Amygdala (tissue), 56 donors: ENCODE measurements at regions not wholly inside any gene's neighbourhood (a gene's known extent, or its start where the extent isn't known, plus 50 kb on each side); places are given as distances from the start of the nearest gene placed in this dataset.

ENCODE experiments used
- DNase-seq, 56 donors: peaks; one replicate each; lab custom pipeline; 2025; lab: John Stamatoyannopoulos, UW

- no peak for DNase-seq
Measured at GRCh38 chr20:52867305-52867704, 104.9 kb upstream of the TSHZ2 start.

DNA sequence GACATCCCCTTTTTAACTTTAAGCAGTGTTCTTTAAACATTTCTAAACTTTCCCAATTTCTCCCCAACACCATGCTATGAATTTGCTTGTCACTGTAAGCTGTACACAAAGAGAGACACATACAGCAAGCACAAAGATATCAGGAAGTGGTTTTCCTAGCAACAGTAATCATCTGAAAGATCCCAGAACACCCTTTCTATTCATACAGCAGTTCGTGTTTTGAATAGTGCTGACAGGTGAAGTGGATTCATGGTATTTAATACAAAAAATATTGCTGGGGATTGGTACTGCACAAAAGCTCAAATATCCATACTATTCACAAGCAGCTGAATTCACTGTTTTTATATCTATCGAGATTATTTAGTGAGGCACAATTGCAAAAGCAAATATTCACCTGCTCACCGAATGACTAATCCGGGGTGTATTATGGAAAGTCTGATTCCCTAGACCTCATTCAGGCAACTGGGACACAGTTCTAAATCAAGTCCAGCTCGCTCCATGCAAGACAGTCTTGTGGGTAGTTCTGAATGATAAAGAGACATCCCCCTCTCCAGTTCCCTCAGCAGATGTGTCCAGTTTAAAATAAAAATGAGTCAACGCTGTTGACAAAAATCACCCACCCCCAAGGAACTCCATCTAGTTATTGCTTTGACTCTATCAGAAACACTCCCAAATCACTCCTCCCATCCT, 107.1 kb upstream of the TSHZ2 start:
- no peak for DNase-seq

- peak in 1 of 56 donors; percentile 1 for DNase-seq
Measured at GRCh38 chr20:52859156-52859876, 112.8 kb upstream of the TSHZ2 start.

DNA sequence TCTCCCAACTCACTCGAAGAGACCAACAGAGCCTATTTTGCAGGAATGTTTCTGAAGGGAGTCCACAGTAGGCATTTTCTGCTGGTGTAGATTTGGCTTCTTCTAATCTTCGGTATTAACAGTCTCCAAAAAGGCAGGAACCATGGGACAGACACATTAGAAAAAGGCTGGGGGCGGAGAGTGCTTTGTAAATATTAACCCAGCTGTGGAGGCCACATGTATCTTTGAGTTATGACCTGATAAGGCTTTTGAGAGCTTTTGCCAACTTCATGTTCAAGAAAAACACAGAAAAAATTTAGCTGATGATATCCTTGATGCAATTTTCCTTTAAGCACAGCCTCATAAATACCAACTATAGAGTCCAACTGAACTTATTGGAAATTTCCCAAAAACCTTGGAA, 119.4 kb upstream of the TSHZ2 start:
- DNase-seq: no peak

- DNase-seq: no peak
Measured at GRCh38 chr20:52847731-52848359, 124.3 kb upstream of the TSHZ2 start.

DNA sequence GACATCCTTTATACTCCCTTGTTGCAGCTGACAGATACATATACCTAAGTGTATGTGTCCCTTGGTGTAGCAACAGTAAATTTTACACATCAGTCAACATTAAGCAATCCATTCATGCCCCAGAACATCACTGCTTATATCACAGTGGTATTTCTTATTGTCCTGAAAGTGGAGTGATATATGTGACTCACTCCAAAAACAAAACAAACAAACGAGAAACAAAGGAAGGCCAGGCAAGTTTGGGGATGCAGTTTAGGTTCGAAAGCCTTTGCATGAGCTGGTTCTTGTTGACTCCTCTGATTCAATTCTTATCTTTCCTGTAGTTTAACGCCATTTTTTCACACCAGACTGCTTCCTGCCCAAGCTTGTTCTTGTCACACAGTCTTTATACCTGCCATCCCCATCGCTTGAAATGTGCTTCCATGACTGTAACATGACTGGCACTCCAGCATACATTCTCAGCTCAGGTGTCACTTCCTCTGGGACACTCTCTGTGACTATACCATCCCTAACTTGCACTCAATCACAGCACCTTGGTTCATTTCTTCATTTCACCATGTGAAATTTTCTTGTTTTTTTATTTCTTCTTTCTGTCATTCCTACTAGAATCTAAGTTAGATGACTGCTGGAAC, 125.0 kb upstream of the TSHZ2 start:
- DNase-seq: no peak

GRCh38 chr20:52845044-52845443, 127.1 kb upstream of the TSHZ2 start:
- no peak for DNase-seq

DNA sequence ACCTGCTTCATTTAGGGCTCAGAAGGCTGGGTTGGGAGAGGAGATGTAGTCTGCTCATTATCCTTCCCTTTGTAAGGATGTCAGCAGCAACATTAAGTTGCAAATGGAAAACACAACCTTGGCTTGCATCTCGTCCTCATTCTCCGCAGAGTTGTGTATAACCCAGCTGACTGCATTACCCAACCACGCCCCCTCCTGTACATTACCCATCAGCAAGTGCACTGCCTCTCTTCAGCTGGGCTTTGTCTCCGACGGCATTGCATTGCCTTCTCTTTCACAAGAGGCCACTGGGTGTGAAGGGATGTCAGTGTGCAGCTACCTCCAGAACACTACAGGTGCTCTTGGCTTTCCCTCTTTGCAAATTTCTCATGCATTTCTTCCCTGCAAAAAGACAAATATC, 128.7 kb upstream of the TSHZ2 start:
- no peak for DNase-seq

DNA sequence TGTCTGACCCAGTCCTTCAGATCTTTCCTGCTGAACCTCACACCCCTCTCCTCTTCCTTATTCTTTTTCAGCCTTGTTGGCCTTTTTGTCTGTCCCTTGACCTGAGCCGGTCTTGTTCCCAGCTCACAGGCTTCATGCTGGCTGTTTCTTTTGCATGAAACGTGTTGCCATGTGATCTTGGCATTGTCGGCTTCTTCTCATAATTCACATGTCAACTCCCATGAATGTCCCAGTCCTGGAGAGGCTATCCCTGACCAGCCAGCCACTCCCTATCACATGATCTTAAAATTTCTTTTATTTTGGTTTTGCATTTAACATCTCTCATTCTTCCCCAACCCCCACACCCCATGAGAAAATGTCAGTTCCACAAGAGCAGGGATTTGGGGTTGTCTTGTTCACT, 131.2 kb upstream of the TSHZ2 start:
- DNase-seq: no peak

GRCh38 chr20:52840041-52840440, 132.1 kb upstream of the TSHZ2 start:
- no peak for DNase-seq

DNA sequence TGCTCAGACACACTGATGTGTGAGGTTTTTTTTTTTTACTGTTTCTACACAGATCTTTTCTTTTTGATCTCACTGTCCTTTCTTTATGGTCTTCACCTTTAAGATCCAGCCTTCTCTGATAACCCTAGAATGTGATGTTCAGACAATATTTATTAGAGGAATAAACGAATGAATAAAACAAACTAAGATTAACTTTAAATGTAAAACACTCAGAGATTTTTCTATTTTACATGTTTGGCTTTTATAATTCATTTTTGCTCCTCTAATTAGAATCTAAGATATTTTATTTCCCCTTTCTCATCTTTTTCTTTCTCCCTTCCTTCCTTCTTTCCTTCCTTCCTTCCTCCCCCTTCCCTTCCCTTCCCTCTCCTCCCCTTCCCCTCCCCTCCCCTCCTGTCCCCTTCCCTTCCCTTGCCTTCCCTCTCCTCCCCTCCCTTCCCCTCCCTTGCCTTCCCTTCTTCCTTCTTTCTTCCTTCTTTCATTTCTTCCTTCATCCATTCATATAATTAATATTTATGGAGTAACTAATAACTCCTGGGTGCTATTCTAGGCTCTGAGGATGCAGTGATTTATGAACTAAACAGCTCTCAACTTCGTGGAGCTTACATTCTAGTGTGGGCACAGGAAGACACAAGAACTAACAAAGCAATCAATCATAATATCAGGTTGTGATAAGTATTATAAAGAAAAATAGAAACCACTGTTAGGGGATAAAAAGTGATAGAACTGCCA, 133.5 kb upstream of the TSHZ2 start:
- DNase-seq: no peak

- DNase-seq: no peak
Measured at GRCh38 chr20:52837378-52837777, 134.8 kb upstream of the TSHZ2 start.

DNA sequence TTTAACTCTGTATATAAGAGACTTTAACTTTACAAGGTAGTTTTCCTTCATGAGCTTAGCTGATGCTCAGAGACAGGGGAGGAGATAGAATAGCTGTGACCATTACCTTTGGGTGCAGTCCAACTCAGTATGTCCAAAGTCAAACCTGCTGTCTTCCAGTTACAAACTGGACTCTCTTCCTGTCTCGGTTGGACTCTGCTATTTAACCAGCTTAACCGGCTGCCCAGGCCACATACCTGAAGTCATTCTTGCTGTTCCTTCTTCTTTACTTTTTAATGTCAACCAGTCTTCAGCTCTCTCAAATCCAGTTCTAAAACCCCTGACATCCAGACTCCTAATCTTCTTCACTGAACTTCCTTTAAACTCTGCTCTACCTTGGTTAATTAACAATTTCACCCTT, 138.3 kb upstream of the TSHZ2 start:
- no peak for DNase-seq

DNA sequence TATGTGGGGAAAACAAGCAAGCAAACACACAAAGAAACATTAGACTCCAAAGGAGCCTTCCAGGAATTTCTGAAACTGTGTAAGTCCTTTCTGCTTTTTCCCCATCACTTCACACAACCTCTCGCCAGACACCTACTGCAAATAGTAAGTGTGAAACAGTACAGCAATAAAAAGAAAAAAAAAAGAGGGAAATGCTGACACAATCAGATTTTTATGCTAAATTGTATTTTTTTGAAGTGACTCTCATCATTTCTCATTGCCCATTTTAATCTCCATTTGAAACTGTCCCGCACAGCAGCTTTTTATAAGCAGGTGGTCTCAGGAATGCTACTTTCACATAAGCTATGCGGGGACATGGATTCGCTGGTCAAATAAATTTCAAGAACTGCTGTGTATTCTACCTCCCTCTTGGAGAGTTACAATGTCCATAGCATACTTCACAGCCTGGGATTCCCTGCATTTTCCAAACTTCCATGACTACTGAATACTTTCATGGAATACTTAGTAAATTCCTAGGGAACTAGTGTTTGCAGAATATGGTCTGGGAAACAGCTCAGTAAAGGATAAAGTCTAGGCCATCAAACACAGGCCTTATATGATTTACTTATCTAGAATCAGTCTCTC, 139.9 kb upstream of the TSHZ2 start:
- DNase-seq: no peak

DNA sequence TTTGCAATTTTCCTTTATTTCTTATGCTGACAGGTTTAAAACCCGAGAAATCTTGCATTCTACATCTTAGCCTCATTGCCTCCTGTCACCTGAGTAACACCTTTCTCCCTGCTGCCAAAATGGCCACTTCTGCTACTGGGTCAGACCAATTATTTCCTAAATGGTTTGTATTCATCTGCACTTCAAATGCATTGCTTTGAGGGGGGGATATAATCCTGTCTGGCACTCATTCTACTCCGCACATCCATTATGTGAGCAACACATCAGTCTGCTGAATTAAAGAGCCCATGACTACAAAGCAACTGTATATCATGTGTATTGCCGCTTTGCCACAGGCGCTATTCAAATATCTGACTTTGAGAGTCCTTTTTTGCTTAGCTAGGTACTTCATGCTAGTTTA, 141.6 kb upstream of the TSHZ2 start:
- no peak for DNase-seq

GRCh38 chr20:52829111-52829510, 143.0 kb upstream of the TSHZ2 start:
- DNase-seq: no peak

- no peak for DNase-seq
Measured at GRCh38 chr20:52828199-52828598, 144.0 kb upstream of the TSHZ2 start.

DNA sequence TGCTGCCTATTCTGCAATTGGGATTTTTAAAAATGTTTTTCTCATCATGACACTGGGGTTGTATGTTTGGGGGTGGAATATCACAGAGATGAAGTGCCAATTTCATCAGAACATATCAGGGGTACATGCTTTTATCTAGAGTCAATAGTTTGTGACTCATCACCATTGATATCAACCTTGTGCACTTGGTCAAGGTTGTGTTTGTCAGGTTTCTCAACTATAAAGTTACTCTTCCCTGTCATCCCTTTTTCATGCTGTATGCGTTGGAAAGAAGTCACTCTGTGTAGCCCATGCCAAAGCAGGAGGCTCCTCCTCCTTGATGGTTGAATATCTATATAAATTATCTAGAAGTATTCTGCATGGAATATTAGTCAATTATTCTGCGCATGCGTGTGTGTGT, 145.4 kb upstream of the TSHZ2 start:
- no peak for DNase-seq

- no peak for DNase-seq
Measured at GRCh38 chr20:52826321-52826720, 145.8 kb upstream of the TSHZ2 start.

DNA sequence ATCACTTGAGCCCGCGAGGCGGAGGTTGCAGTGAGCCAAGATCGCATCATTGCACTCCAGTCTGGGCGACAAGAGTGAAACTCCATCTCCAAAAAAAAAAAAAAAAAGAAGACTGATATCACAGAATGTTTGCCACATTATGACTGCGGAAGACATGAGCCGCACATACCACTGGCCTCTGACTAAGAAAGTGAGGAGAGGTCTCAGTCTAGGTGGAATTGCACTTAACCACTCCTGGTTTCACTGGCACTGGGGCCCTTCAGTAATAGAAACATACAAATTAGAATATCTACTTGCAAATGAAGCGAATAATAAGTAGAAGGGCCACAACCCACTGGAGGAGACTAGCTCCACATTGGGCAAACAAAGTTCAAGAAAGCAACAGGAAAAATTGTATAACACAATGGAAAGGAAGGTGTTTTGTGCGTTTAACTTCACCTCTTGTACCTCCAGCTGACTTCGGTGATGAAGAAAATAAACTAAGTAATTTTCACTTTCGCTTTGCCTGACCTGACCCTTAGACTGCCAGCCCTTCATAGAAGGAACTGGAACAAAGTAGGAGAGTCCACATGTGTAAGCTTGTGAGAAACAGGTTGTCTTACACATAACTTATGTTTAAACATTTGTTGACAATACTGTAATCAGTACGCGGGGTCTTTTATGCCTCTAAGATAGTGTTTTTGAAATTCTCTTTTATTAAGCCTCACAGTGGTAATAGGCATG, 147.5 kb upstream of the TSHZ2 start:
- no peak for DNase-seq
